ENCODE measurements at regions not wholly inside any gene's neighbourhood (a gene's known extent, or its start where the extent isn't known, plus 50 kb on each side); places are given as distances from the start of the nearest gene placed in this dataset.

DNA sequence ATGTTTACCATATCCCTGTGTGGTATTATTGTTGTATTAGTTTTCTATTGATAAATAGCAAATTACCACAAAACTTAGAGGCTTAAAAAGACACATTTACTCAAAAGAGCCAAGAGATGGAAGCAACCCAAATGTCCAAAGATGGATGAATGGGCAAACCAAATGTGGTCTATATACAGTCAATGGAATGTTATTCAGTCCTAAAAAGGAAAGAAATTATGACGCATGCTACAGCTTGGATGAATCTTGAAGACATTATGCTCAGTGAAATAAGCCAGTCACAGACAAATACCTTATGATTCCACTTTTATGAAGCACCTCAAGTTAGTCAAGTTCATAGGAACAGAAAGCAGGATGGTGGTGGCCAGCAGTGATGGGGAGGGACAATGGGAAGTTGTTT is 144.7 kb downstream of the QDPR start:
- no peak for DNase-seq

GRCh38 chr4:17366496-17366895 is 145.4 kb downstream of the QDPR start:
- DNase-seq: no peak
- no peak for TF ChIP-seq GATA1 (IDR thresholded peaks at IDR 0.05; ENCODE audit: low read depth, low read length)
- TF ChIP-seq POLR2A (IDR thresholded peaks at IDR 0.05; ENCODE audit: low read length): no peak

More for the DNA sequence above, 144.7 kb downstream of the QDPR start:
- TF ChIP-seq GATA1 (IDR thresholded peaks at IDR 0.05; ENCODE audit: low read depth, low read length) (no peak), POLR2A (IDR thresholded peaks at IDR 0.05; ENCODE audit: low read length) (no peak)

DNA sequence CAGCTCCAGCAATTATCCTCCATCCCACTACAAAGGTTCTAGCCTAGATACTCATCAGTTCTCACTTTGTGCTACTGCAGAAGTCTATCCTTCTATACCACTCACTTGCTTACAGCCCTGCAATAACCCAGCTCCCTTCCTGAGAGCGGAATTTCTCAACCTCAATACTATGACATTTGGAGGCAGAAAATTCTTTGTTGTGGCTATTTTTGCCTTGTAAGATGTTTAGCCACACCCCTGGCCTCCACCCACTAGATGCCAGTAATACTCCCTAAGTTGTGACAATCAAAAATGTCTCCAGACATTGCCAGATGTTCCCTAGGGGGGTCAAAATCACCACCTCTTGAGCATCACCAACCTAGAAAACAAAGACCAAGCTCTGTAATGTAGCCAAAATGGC is 149.5 kb downstream of the QDPR start:
- DNase-seq: no peak
- TF ChIP-seq GATA1 (IDR thresholded peaks at IDR 0.05; ENCODE audit: low read depth, low read length) (no peak), POLR2A (IDR thresholded peaks at IDR 0.05; ENCODE audit: low read length) (no peak)

DNA sequence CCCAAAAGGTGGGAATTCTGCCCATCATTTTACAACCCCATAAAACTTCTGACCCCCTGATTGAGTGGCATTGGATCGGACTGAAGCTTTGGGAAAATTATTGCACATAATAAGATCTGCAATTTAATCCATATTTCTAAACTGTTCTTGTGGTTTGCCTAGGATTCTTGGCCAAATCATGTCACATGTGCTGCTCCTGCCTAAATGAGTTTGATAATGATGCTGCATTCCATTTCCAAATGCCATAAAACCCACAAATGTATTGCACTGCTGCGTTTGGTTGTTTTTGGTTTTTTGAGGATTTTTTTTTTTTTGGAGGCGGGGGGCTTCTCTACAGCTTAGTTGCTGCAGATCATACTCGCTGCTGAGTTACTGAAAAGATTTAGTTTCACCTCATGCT is 153.6 kb downstream of the QDPR start:
- TF ChIP-seq POLR2A (IDR thresholded peaks at IDR 0.05; ENCODE audit: low read length) (no peak), GATA1 (IDR thresholded peaks at IDR 0.05; ENCODE audit: low read depth, low read length) (no peak)
- no peak for DNase-seq

DNA sequence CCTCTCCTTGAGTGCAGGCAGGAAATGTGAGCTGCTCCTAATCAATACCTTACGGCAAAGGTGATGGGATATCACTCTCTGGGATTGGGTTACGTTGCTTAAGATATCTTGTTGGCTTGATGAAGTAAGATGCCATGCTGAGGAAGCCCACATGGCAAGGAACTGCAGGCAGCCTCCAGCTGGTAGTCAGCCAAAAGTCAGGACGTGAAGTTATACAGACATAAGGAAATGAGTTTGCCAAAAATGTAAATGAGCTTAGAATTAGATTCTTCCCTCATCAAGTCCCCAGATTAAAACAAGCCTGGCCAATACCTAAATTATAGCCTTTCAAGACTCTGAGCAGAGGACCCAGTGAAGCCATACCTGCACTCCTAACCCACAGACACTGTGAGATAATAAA is 155.0 kb downstream of the QDPR start:
- TF ChIP-seq GATA1 (IDR thresholded peaks at IDR 0.05; ENCODE audit: low read depth, low read length) (no peak), POLR2A (IDR thresholded peaks at IDR 0.05; ENCODE audit: low read length) (no peak)
- DNase-seq: no peak

DNA sequence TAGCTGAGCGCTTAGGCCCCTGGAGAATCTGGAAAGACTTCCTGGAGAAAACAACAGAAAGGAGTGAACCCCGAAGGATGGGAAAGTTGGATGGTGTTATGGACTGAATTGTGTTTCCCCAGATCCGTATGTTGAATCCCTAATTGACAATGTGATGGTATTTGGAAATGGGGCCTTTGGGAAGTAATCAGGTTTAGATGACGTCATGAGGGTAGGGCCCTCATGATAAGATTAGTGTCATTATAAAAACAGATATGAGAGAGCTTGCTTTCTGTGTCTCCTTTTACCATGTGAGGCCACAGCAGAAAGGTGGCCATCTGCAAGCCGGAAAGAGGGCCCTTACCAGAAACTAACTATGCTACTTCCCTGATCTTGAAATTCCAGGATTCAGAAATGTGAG is 159.5 kb downstream of the QDPR start:
- TF ChIP-seq GATA1 (IDR thresholded peaks at IDR 0.05; ENCODE audit: low read depth, low read length) (no peak), POLR2A (IDR thresholded peaks at IDR 0.05; ENCODE audit: low read length) (no peak)
- no peak for DNase-seq

GRCh38 chr4:17347445-17347844 is 164.4 kb downstream of the QDPR start:
- TF ChIP-seq POLR2A (IDR thresholded peaks at IDR 0.05; ENCODE audit: low read length) (no peak), GATA1 (IDR thresholded peaks at IDR 0.05; ENCODE audit: low read depth, low read length) (no peak)
- DNase-seq: peak; percentile 1 to 26

- DNase-seq: no peak
Observed at GRCh38 chr4:17339376-17339775, 172.5 kb downstream of the QDPR start.

GRCh38 chr4:17336986-17337385 is 174.9 kb downstream of the QDPR start:
- DNase-seq: no peak
- TF ChIP-seq POLR2A (IDR thresholded peaks at IDR 0.05; ENCODE audit: low read length) (no peak), GATA1 (IDR thresholded peaks at IDR 0.05; ENCODE audit: low read depth, low read length) (no peak)

More at GRCh38 chr4:17339376-17339775, 172.5 kb downstream of the QDPR start:
- TF ChIP-seq GATA1 (IDR thresholded peaks at IDR 0.05; ENCODE audit: low read depth, low read length) (no peak), POLR2A (IDR thresholded peaks at IDR 0.05; ENCODE audit: low read length) (no peak)

GRCh38 chr4:17336524-17336961 is 175.3 kb downstream of the QDPR start:
- TF ChIP-seq GATA1 (IDR thresholded peaks at IDR 0.05; ENCODE audit: low read depth, low read length) (no peak), POLR2A (IDR thresholded peaks at IDR 0.05; ENCODE audit: low read length) (no peak)
- no peak for DNase-seq

DNA sequence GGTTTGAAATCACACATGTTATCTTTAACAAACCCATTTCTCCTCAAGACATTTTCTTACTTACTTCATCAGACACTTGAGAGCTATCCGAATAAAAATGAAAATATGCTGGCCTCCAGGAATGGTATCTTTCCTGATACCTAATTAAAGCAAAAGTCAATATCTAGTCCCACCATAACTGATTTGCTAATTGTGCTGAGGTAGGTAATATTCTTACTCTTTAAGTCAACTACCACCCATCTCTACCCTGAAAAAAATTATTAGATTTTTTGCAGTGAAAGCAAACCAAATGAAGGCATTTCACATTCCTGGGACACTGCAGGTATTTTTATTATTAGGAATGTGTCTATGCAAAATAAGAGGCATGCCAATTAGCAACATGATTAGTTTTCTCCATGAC is 175.8 kb downstream of the QDPR start:
- no peak for DNase-seq

DNA sequence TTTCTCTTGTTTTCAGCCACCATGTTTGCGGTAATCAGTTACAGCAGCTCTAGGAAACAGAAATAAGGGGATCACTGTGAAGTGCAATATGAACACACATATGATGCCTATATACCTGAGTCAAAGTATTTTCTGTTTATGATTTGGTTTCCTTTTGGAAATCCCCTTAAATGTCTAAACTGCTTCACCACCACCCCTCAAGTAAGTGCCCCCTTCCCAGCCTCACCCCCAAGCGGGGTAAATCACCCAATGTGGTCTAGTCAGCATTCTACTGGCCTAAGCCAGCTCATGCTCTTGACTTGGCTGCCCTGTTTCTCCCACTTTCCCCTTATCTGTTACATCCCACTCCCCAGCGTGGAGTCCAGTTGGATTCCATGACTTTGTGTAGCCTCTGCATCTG is 176.5 kb downstream of the QDPR start:
- DNase-seq: no peak

More for the DNA sequence above, 175.8 kb downstream of the QDPR start:
- no peak for TF ChIP-seq GATA1 (IDR thresholded peaks at IDR 0.05; ENCODE audit: low read depth, low read length)
- no peak for TF ChIP-seq POLR2A (IDR thresholded peaks at IDR 0.05; ENCODE audit: low read length)

DNA sequence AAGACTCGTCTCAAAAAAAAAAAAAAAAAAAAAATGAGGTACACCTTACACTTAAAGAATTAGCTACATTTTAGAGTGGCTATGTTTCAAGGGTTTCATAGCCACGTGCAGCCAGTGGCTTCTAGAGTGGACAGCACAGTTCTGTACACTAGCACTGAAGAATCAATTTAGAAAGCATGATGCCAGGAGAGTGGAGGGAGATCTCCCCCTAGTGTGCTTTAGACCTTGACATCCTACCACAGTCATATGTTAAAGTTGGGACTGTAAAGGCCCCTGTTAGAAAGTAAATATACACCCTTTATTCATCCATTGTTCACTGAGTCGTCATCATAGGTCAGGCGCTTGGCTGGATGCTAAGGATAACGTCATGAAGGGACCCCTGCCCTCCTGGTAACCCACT is 179.4 kb downstream of the QDPR start:
- DNase-seq: no peak
- TF ChIP-seq POLR2A (IDR thresholded peaks at IDR 0.05; ENCODE audit: low read length) (no peak), GATA1 (IDR thresholded peaks at IDR 0.05; ENCODE audit: low read depth, low read length) (no peak)

More for the DNA sequence above, 176.5 kb downstream of the QDPR start:
- no peak for TF ChIP-seq POLR2A (IDR thresholded peaks at IDR 0.05; ENCODE audit: low read length)
- no peak for TF ChIP-seq GATA1 (IDR thresholded peaks at IDR 0.05; ENCODE audit: low read depth, low read length)

- TF ChIP-seq GATA1 (IDR thresholded peaks at IDR 0.05; ENCODE audit: low read depth, low read length) (no peak), POLR2A (IDR thresholded peaks at IDR 0.05; ENCODE audit: low read length) (no peak)
- DNase-seq: no peak
Observed at GRCh38 chr4:17329046-17329445, 182.8 kb downstream of the QDPR start.

DNA sequence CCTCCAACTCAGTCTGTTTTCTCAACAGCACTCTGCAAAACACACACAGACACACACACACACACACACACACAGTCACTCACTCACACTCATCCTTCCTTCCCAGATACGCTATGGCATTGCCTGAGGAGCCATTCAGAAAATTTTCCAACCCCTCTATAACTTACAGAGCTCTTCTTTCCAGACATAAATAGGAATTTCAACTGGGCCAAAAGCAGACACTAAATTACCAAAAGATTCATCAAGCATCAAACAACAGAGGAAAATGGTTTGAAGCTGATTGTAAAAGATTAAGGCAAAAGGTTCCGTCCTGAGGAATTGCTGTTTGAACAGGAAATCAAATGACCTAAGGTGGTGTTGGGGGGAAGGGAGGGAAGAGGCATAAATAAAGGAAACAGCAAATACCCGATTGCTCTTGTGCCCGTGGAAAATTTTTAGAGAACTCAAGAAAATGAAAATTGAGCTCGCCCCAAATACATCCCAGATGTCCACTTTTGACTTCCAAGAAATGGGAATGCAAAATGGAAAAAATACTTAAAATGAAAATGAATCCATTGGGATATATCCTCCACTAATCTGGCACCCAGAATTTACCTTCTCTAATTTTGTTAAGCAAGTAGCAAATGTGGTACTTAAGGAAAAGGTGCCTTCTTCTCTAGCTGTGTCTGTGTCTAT is 183.6 kb downstream of the QDPR start:
- no peak for DNase-seq
- no peak for TF ChIP-seq GATA1 (IDR thresholded peaks at IDR 0.05; ENCODE audit: low read depth, low read length)

All from erythroblast (primary cell).